OCI-LY1 (cell line): ENCODE measurements at regions not wholly inside any gene's neighbourhood (a gene's known extent, or its start where the extent isn't known, plus 50 kb on each side); places are given as distances from the start of the nearest gene placed in this dataset.

Source experiments
- H2AFZ ChIP-seq: fragments of 200-600 bp; sonication (generic), shearing (Covaris generic); 2 replicates; pipeline ENCODE4 v1.6.0; 2014; ENCODE audit warnings: antibody characterized with exemption, mild to moderate bottlenecking, low read length
- H3F3A ChIP-seq: fragments of 200-600 bp; sonication (generic), shearing (Covaris generic); 2 replicates; pipeline ENCODE4 v1.6.0; 2014; ENCODE audit warnings: mild to moderate bottlenecking, antibody characterized with exemption, low read length, moderate library complexity; ENCODE audit not compliant: insufficient read depth
- H3K27ac ChIP-seq: fragments of 200-600 bp; sonication (generic); 2 replicates; pipeline ENCODE4 v1.5.1; 2014; ENCODE audit warnings: low read length, mixed run types, mild to moderate bottlenecking, low read depth; ENCODE audit not compliant: poor library complexity, severe bottlenecking
- H3K27me3 ChIP-seq: fragments of 200-600 bp; sonication (generic); 2 replicates; pipeline ENCODE4 v1.6.0; 2014; ENCODE audit warnings: antibody characterized with exemption, mild to moderate bottlenecking, low read length, moderate library complexity; ENCODE audit not compliant: insufficient read depth
- H3K36me3 ChIP-seq: fragments of 200-600 bp; sonication (generic); 2 replicates; pipeline ENCODE4 v1.6.1; 2014; ENCODE audit warnings: mild to moderate bottlenecking, antibody characterized with exemption, low read length, moderate library complexity, mixed read lengths; ENCODE audit not compliant: insufficient read depth
- H3K4me1 ChIP-seq: fragments of 200-600 bp; sonication (generic); 2 replicates; pipeline ENCODE4 v1.5.1; 2014; ENCODE audit warnings: mild to moderate bottlenecking, low read length, moderate library complexity; ENCODE audit not compliant: insufficient read depth, severe bottlenecking
- H3K4me2 ChIP-seq: fragments of 200-600 bp; sonication (generic), shearing (Covaris generic); 2 replicates; pipeline ENCODE4 v1.6.1; 2014; ENCODE audit warnings: low read length
- H3K4me3 ChIP-seq: fragments of 200-600 bp; sonication (generic); 2 replicates; pipeline ENCODE4 v1.5.1; 2014; ENCODE audit warnings: low read length, low read depth, mild to moderate bottlenecking, mixed read lengths; ENCODE audit not compliant: poor library complexity, severe bottlenecking
- H3K79me2 ChIP-seq: fragments of 200-600 bp; shearing (Covaris generic); 2 replicates; pipeline ENCODE4 v1.6.1; 2016; ENCODE audit warnings: mixed run types, low read length, mixed read lengths; ENCODE audit not compliant: insufficient read depth
- H3K9ac ChIP-seq: fragments of 200-600 bp; sonication (generic), shearing (Covaris generic); 2 replicates; pipeline ENCODE4 v1.6.1; 2014; ENCODE audit warnings: mild to moderate bottlenecking, low read length, mixed read lengths
- H3K9me2 ChIP-seq: fragments of 200-600 bp; sonication (generic), shearing (Covaris generic); 2 replicates; pipeline ENCODE4 v1.6.1; 2014; ENCODE audit warnings: low read depth, mild to moderate bottlenecking, low read length, mixed read lengths
- H3K9me3 ChIP-seq: fragments of 200-600 bp; shearing (Covaris generic); 2 replicates; pipeline ENCODE4 v1.6.1; 2014; ENCODE audit warnings: low read length, mixed read lengths
- H4K20me1 ChIP-seq: fragments of 200-600 bp; sonication (generic), shearing (Covaris generic); 2 replicates; pipeline ENCODE4 v1.6.0; 2016; ENCODE audit warnings: mild to moderate bottlenecking, low read length; ENCODE audit not compliant: insufficient read depth
- EZH2 ChIP-seq: fragments of 200-600 bp; sonication (generic), shearing (Covaris generic); IDR thresholded peaks from 2 replicates; pipeline ENCODE4 v1.8.0; 2017; ENCODE audit warnings: borderline replicate concordance, mixed run types, mild to moderate bottlenecking, antibody characterized with exemption, low read length, moderate library complexity, mixed read lengths
- TF ChIP-seq, protein P1 (sequence below): fragments of 200-600 bp; sonication (generic), shearing (Covaris generic); IDR thresholded peaks from 2 replicates; pipeline ENCODE4 v1.5.1; 2017; ENCODE audit warnings: mild to moderate bottlenecking, antibody characterized with exemption, low read length, moderate library complexity, mixed read lengths

DNA sequence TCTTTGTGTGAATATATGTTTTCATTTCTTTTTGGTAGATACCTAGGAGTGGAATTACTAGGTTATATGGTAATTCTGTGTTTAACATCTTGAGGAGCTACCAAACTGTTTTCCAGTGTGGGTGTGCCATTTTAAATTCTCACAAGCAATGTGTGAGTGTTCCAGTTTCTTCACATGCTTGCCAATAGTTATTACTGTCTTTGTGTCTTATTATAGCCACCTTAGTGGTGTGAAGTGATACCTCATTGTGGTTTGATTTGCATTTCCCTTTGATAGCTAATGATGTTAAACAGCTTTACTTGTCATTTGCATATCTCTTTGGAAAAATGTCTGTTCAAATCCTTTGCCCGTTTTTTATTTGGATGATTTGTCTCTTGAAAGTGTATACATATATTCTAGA is 513.0 kb downstream of the TMEM38B start:
- H3K4me2 ChIP-seq: no peak overlapping the region
- H3K79me2 ChIP-seq: no peaks in the 10 kb centered on the region
- no peaks in the 10 kb centered on the region for H3K36me3 ChIP-seq
- no peak overlapping the region for H3K4me3 ChIP-seq
- H3K27ac ChIP-seq: no peak overlapping the region
- no peaks in the 10 kb centered on the region for H3K9me3 ChIP-seq
- H3K27me3 ChIP-seq: no peaks in the 10 kb centered on the region
- H3K9ac ChIP-seq: no peak overlapping the region
- no peak overlapping the region for H2AFZ ChIP-seq
- no peak for TF ChIP-seq EZH2
- TF ChIP-seq, protein P1, sequence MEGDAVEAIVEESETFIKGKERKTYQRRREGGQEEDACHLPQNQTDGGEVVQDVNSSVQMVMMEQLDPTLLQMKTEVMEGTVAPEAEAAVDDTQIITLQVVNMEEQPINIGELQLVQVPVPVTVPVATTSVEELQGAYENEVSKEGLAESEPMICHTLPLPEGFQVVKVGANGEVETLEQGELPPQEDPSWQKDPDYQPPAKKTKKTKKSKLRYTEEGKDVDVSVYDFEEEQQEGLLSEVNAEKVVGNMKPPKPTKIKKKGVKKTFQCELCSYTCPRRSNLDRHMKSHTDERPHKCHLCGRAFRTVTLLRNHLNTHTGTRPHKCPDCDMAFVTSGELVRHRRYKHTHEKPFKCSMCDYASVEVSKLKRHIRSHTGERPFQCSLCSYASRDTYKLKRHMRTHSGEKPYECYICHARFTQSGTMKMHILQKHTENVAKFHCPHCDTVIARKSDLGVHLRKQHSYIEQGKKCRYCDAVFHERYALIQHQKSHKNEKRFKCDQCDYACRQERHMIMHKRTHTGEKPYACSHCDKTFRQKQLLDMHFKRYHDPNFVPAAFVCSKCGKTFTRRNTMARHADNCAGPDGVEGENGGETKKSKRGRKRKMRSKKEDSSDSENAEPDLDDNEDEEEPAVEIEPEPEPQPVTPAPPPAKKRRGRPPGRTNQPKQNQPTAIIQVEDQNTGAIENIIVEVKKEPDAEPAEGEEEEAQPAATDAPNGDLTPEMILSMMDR: no peak
- H3K9me2 ChIP-seq: no peaks in the 10 kb centered on the region
- H4K20me1 ChIP-seq: no peaks in the 10 kb centered on the region
- no peaks in the 10 kb centered on the region for H3F3A ChIP-seq
- no peaks in the 10 kb centered on the region for H3K4me1 ChIP-seq

DNA sequence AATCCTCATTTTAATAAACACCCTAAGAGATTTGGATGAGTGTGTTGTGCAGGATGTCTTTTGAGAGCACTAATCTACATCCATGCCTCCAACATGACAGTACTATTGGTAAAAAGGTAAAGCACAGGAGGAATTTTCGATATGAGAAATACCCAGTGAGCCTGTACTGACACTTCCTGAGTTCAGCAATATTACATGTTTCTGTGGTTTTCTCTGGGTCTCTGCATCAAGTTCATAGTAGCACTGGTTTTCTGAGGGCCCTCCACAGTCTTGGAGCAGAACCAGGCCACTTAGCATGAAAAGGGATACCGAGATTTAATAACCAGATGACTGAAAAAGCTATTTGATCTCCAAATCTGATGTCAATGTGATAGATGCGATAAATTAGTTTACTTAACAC is 524.1 kb downstream of the TMEM38B start:
- TF ChIP-seq, protein P1: no peak
- no peak for TF ChIP-seq EZH2
- Histone ChIP-seq H2AFZ (no peak overlapping the region), H3K27me3 (no peaks in the 10 kb centered on the region), H3K9me3 (no peaks in the 10 kb centered on the region), H3K36me3 (no peaks in the 10 kb centered on the region), H3K4me3 (no peak overlapping the region), H3K4me2 (no peak overlapping the region), H3K9me2 (no peaks in the 10 kb centered on the region), H3K79me2 (no peaks in the 10 kb centered on the region), H3K9ac (no peak overlapping the region), H4K20me1 (no peaks in the 10 kb centered on the region), H3K27ac (no peak overlapping the region), H3F3A (no peaks in the 10 kb centered on the region), H3K4me1 (no peaks in the 10 kb centered on the region)

DNA sequence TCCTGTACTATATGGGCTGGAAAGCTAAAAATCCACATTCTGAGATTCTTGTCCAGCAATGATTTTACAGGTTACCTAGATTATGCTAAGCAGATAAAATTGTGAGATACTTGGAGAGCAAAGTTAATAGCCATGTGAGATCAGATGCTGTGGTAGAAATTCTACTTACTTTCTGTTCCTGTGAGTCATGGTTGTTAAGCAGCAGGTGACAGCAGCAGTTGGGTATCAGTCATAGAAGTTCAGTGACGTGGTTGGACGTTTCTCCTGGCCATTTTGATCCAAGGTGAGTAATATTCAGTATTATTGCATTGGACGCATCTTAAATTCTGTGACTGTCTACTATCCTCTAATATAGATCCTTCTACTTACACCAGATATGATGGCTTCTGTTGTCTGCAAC is 524.5 kb downstream of the TMEM38B start:
- no peak overlapping the region for H2AFZ ChIP-seq
- no peak overlapping the region for H3K27ac ChIP-seq
- H3K79me2 ChIP-seq: no peaks in the 10 kb centered on the region
- no peaks in the 10 kb centered on the region for H3K27me3 ChIP-seq
- TF ChIP-seq, protein P1: no peak
- no peak for TF ChIP-seq EZH2
- H3K9me3 ChIP-seq: no peaks in the 10 kb centered on the region
- no peak overlapping the region for H3K4me3 ChIP-seq
- H3K4me1 ChIP-seq: no peaks in the 10 kb centered on the region
- no peaks in the 10 kb centered on the region for H4K20me1 ChIP-seq
- H3K9ac ChIP-seq: no peak overlapping the region
- no peaks in the 10 kb centered on the region for H3F3A ChIP-seq
- H3K9me2 ChIP-seq: no peaks in the 10 kb centered on the region
- no peaks in the 10 kb centered on the region for H3K36me3 ChIP-seq
- H3K4me2 ChIP-seq: no peak overlapping the region
